GM13976 (cell line): ENCODE measurements at regions not wholly inside any gene's neighbourhood (a gene's known extent, or its start where the extent isn't known, plus 50 kb on each side); places are given as distances from the start of the nearest gene placed in this dataset.

ENCODE experiments used
- DNase-seq: peaks from one replicate; pipeline ENCODE4 v3.0.0; 2012; ENCODE audit warnings: low spot score
- CTCF ChIP-seq: IDR thresholded peaks from 2 replicates; pipeline ENCODE4 v1.5.1; 2012; ENCODE audit warnings: borderline replicate concordance, mild to moderate bottlenecking; ENCODE audit not compliant: insufficient read depth; ENCODE audit errors: extremely low read depth, missing control alignments, control extremely low read depth
- in situ Hi-C: fragments of 300-500 bp; cut with MboI; formaldehyde crosslinking; loops from one replicate; pipeline ENCODE4 v1.12.0; 2022; ENCODE audit warnings: low sequenced_read_pairs, mixed read lengths, inconsistent platforms; ENCODE audit not compliant: unreplicated experiment

GRCh38 chr6:122151066-122151465 is 248.4 kb upstream of the HSF2 start:
- DNase-seq: no peak
- in situ Hi-C loops: no loop called here
- no peak for TF ChIP-seq CTCF

GRCh38 chr6:122151763-122152162 is 247.7 kb upstream of the HSF2 start:
- no peak for DNase-seq
- TF ChIP-seq CTCF: no peak
- in situ Hi-C loops: no loop called here

- TF ChIP-seq CTCF: no peak
- in situ Hi-C loops: no loop called here
- no peak for DNase-seq
Observed at GRCh38 chr6:122153557-122153956, 245.9 kb upstream of the HSF2 start.

- TF ChIP-seq CTCF: no peak
- DNase-seq: no peak
- in situ Hi-C loops: no loop called here
Observed at GRCh38 chr6:122154155-122154554, 245.3 kb upstream of the HSF2 start.

GRCh38 chr6:122154912-122155575 is 244.4 kb upstream of the HSF2 start:
- in situ Hi-C loops: no loop called here
- no peak for TF ChIP-seq CTCF
- no peak for DNase-seq

GRCh38 chr6:122161136-122161535 is 238.3 kb upstream of the HSF2 start:
- in situ Hi-C loops: no loop called here
- DNase-seq: no peak
- no peak for TF ChIP-seq CTCF

- DNase-seq: no peak
- in situ Hi-C loops: no loop called here
Observed at GRCh38 chr6:122165014-122165413, 234.4 kb upstream of the HSF2 start.

More at GRCh38 chr6:122165014-122165413, 234.4 kb upstream of the HSF2 start:
- no peak for TF ChIP-seq CTCF
